ENCODE measurements at regions not wholly inside any gene's neighbourhood (a gene's known extent, or its start where the extent isn't known, plus 50 kb on each side); places are given as distances from the start of the nearest gene placed in this dataset.

GRCh38 chr12:127063339-127064072 lies 1203.5 kb upstream of the TMEM132C start:
- DNase-seq (ENCODE audit: low read depth in 1 of 2, low spot score in 2 of 2) (no peak), FAIRE-seq (no peak)
- Histone ChIP-seq H3K79me1 (ENCODE audit: low read depth, low read length) (no peaks in the 10 kb centered on the region), H3K4ac (replicated peaks; ENCODE audit: insufficient read length, low read depth, low read length) (no peak overlapping the region), H4K5ac (ENCODE audit: insufficient read length, low read depth, low read length) (no peak overlapping the region), H3K9me3 (ENCODE audit: insufficient read depth in 2 of 2, low read depth in 1 of 2, low read length in 1 of 2) (no peaks in the 10 kb centered on the region), H3K4me2 (ENCODE audit: insufficient read depth in 1 of 2, low read depth in 2 of 2, low read length in 2 of 2) (no peak overlapping the region), H3K4me3 (ENCODE audit: extremely low read depth in 1 of 4, insufficient read depth in 2 of 4, low read depth in 3 of 4, low read length in 4 of 4) (no peak overlapping the region), H2BK12ac (ENCODE audit: low read depth, low read length) (no peak overlapping the region), H3K56ac (replicated peaks; ENCODE audit: insufficient read length, low read depth, low read length) (no peak overlapping the region), H4K8ac (ENCODE audit: extremely low read depth, insufficient read depth, low read length) (no peak overlapping the region), H3K36me3 (ENCODE audit: control insufficient read depth in 2 of 4, insufficient read depth in 4 of 4, low read length in 3 of 4) (no peaks in the 10 kb centered on the region), H3K9ac (replicated peaks in 1 of 4; ENCODE audit: extremely low read depth in 1 of 4, low read depth in 3 of 4, low read length in 3 of 4) (no peak overlapping the region), H3K18ac (ENCODE audit: extremely low read depth, low read length) (no peak overlapping the region), H3K23me2 (ENCODE audit: low read depth, low read length) (no peaks in the 10 kb centered on the region), H4K20me1 (replicated peaks in 1 of 2; ENCODE audit: control insufficient read depth in 1 of 2, insufficient read depth in 2 of 2, low read length in 2 of 2) (no peaks in the 10 kb centered on the region), H3K27me3 (replicated peaks in 1 of 4; ENCODE audit: control insufficient read depth in 3 of 4, extremely low read depth in 1 of 4, insufficient read depth in 3 of 4, low read length in 3 of 4) (no peaks in the 10 kb centered on the region), H4K91ac (replicated peaks; ENCODE audit: insufficient read length, low read length) (no peak overlapping the region), H3K23ac (ENCODE audit: insufficient read length) (no peak overlapping the region), H3K14ac (ENCODE audit: insufficient read length) (no peak overlapping the region), H3K4me1 (replicated peaks in 1 of 4; ENCODE audit: control insufficient read depth in 3 of 4, insufficient read depth in 4 of 4, low read length in 3 of 4) (no peaks in the 10 kb centered on the region), H2BK15ac (ENCODE audit: low read length) (no peak overlapping the region), H3K27ac (ENCODE audit: low read depth, low read length) (no peak overlapping the region), H2BK120ac (replicated peaks; ENCODE audit: low read depth, low read length) (no peak overlapping the region), H2AFZ (ENCODE audit: low read length) (no peak overlapping the region), H2BK20ac (ENCODE audit: low read length) (no peak overlapping the region), H3K79me2 (ENCODE audit: control insufficient read depth in 1 of 2, insufficient read depth in 2 of 2, low read length in 2 of 2) (no peaks in the 10 kb centered on the region), H2BK5ac (ENCODE audit: low read depth, low read length) (no peak overlapping the region), H2AK5ac (ENCODE audit: low read depth, low read length) (no peak overlapping the region)
- TF ChIP-seq POLR2AphosphoS5 (IDR thresholded peaks at IDR 0.05; ENCODE audit: low read depth, low read length) (no peak), SAP30 (IDR thresholded peaks at IDR 0.05; ENCODE audit: insufficient read depth, insufficient replicate concordance, low read length) (no peak), SRF (IDR thresholded peaks at IDR 0.05; ENCODE audit: low read depth, low read length) (no peak), RAD21 (IDR thresholded peaks at IDR 0.05 in 1 of 2, conservative IDR thresholded peaks at IDR 0.05 in 1 of 2; ENCODE audit: low read depth in 2 of 2, low read length in 2 of 2) (no peak)
- ChIA-PET CTCF (ENCODE audit: partially characterized antibody) (interaction anchor here (0.7 to 1.5 kb wide), 3 partner anchors 45 to 731 kb away, joined by 3 to 4 read pairs (median 4); no protein-coding TSS in a partner anchor), POLR2A (ENCODE audit: partially characterized antibody) (interaction anchor here (0.6 kb wide), 1 partner anchor 113 kb away, joined by 3 read pairs; no protein-coding TSS in a partner anchor)
- 90% methylated on average over 18 of the region's 18 CpGs; no CpG with 5 or more reads in 1 of the 2 experiments for WGBS, 2 experiments (ENCODE audit: extremely low coverage in 1 of 2, insufficient coverage in 1 of 2, insufficient read length in 1 of 2, insufficient replicate concordance in 2 of 2, low coverage in 1 of 2, low lambda C conversion rate in 2 of 2, missing lambda C conversion rate in 1 of 2)
